ENCODE measurements at regions not wholly inside any gene's neighbourhood (a gene's known extent, or its start where the extent isn't known, plus 50 kb on each side); places are given as distances from the start of the nearest gene placed in this dataset.
"Not testable (repeated sequence)": the region's sequence is repeated elsewhere in the genome, so short reads cannot be mapped to it uniquely, and the experiment has no call there.

DNA sequence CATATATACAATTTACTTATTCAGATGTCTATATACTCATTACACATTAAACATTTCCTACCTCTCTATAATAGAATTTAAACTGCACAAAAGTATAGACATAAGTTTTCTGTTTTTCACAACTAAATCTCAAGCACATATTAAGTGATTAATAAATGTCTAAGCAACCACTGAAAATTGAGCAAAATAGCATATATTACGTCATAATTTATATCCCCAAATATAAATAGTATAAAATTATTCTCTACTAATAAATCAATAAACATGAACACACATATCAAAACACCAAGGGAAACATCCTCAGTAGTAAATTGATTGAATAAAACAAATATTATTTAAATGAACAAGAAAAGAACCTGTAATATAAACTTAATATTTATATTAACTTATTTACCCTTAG, 865.1 kb downstream of the CDH18 start:
- TF ChIP-seq, protein P1, sequence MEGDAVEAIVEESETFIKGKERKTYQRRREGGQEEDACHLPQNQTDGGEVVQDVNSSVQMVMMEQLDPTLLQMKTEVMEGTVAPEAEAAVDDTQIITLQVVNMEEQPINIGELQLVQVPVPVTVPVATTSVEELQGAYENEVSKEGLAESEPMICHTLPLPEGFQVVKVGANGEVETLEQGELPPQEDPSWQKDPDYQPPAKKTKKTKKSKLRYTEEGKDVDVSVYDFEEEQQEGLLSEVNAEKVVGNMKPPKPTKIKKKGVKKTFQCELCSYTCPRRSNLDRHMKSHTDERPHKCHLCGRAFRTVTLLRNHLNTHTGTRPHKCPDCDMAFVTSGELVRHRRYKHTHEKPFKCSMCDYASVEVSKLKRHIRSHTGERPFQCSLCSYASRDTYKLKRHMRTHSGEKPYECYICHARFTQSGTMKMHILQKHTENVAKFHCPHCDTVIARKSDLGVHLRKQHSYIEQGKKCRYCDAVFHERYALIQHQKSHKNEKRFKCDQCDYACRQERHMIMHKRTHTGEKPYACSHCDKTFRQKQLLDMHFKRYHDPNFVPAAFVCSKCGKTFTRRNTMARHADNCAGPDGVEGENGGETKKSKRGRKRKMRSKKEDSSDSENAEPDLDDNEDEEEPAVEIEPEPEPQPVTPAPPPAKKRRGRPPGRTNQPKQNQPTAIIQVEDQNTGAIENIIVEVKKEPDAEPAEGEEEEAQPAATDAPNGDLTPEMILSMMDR (conservative IDR thresholded peaks at IDR 0.05; ENCODE audit: low read length): no peak
- DNase-seq (ENCODE audit: low read depth): no peak
- H3K4me3 ChIP-seq (ENCODE audit: low read length): no peak overlapping the region

DNA sequence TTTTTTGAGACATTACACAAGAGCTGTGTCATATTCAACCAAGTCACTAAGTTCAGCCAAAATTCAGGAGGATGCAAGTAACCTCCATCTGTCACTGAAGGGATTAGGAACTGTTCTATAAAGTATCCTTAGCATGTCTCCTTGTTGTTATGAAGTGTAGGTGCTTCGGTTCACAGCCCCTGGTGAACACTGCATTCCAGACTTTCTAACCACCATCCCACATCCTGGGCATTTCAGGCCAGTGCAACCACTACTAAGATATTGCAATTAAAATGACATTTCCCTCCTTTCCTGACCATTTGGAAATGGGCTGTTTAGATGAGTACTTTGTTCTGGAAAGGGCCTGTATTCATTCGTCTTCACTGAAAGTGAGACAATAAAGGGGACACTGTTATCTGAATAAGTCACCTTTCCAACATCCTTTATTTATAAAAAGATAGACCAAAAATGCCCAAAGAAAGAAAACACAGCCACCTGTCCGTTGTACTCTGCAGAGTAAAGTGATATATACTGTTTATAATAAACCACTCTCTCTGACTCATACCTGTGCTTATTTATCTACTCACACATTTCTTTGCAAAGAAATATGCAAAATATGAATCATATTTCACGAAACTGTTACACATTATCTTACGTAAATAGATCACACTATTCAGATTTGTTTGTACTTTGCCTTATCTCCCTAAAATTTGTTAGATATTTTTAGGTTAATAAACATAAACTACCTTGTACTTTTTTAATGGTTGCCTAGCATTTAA, 861.9 kb downstream of the CDH18 start:
- no peak overlapping the region for H3K4me3 ChIP-seq (ENCODE audit: low read length)
- DNase-seq (ENCODE audit: low read depth): no peak
- TF ChIP-seq, protein P1 (conservative IDR thresholded peaks at IDR 0.05; ENCODE audit: low read length): no peak

DNA sequence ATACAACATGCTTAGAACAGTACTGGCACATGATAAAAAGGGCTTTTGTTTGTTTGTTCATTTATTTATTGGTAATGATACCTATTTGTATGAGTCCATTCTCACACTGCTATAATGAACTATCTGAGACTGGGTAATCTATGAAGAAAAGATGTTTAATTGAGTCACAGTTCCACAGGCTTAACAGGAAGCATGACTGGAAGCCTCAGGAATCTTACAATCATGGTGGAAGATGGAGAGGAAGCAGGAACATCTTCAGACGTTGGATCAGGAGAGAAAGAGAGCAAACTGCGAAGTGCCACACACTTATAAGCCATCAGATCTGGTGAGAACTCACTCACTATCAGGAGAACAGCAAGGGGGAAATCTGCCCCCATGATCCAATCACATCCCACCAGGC, 847.7 kb downstream of the CDH18 start:
- TF ChIP-seq, protein P1 (conservative IDR thresholded peaks at IDR 0.05; ENCODE audit: low read length): no peak
- no peak for DNase-seq (ENCODE audit: low read depth)
- H3K4me3 ChIP-seq (ENCODE audit: low read length): no peak overlapping the region

DNA sequence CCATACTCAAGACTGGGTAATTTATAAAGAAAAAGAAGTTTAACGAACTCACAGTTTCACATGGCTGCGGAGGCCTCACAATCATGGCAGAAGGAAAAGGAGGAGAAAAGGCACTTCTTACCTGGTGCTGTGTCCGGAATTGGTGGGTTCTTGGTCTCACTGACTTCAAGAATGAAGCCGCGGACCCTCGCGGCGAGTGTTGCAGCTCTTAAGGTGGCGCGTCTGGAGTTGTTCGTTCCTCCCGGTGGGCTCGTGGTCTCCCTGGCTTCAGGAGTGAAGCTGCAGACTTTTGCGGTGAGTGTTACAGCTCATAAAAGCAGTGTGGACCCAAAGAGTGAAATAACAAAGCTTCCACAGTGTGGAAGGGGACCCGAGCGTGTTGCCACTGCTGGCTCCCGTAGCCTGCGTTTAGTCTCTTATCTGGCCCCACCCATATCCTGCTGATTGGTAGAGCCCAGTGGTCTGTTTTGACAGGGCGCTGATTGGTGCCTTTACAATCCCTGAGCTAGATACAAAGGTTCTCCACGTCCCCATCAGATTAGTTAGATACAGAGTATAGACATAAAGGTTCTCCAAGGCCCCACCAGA, 846.0 kb downstream of the CDH18 start:
- not testable (repeated sequence) for DNase-seq (ENCODE audit: low read depth); H3K4me3 ChIP-seq (ENCODE audit: low read length)

DNA sequence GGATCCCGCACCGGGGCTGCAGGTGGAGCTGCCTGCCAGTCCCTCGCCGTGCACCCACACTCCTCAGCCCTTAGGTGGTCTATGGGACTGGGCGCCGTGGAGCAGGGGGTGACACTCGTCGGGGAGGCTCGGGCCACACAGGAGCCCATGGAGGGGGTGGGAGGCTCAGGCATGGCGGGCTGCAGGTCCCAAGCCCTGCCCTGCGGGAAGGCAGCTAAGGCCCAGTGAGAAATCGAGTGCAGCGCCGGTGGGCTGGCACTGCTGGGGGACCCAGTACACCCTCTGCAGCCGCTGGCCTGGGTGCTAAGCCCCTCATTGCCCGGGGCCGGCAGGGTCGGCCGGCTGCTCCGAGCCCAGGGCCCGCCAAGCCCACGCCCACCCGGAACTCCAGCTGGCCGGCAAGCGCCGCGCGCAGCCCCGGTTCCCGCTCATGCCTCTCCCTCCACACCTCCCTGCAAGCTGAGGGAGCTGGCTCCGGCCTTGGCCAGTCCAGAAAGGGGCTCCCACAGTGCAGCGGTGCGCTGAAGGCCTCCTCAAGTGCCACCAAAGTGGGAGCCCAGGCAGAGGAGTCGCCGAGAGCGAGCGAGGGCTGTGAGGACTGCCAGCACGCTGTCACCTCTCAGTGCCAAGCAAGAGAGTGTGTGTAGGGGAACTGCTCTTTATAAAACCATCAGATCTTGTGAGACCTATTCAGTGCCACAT, 845.1 kb downstream of the CDH18 start:
- not testable (repeated sequence) for DNase-seq (ENCODE audit: low read depth); H3K4me3 ChIP-seq (ENCODE audit: low read length)

DNA sequence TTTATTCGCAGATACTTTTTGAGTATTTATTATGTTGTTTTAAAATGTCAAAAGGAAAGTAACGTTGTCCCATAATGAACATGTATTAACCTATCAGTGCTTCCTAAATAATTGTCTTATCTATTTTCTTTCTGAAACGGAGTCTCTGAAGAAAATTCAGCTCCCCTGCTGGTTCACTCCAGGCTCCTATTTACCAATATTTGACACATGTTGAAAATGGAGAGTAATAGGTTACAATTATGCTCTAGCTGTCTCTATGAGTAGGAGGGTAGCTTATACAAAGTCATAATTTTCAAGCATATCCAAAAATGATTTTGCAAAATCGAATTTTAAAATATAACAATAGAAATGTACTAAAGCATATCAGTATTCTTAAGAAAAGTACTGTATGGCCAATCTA, 844.1 kb downstream of the CDH18 start:
- H3K4me3 ChIP-seq (ENCODE audit: low read length): no peak overlapping the region
- TF ChIP-seq, protein P1 (conservative IDR thresholded peaks at IDR 0.05; ENCODE audit: low read length): no peak
- no peak for DNase-seq (ENCODE audit: low read depth)

DNA sequence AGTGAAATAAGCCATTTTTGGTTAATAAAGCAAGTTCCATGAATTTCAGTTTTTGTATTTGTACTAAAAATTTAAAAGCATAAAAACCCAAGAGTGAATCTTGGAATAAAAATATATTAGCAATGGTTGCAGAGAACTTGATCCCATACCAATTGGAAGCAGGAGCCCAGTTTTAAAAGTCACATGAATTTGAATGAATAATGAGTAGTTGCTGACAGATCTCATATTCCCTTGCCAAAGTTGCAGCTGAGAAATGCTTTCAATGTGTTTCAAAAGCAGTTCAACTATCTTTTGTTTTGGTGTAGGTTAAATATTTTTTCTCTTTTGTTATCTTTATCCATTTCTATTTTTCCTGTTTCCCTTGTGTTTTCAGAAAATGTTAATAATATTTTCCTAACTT, 818.6 kb downstream of the CDH18 start:
- DNase-seq (ENCODE audit: low read depth): no peak
- no peak overlapping the region for H3K4me3 ChIP-seq (ENCODE audit: low read length)
- TF ChIP-seq, protein P1 (conservative IDR thresholded peaks at IDR 0.05; ENCODE audit: low read length): no peak

DNA sequence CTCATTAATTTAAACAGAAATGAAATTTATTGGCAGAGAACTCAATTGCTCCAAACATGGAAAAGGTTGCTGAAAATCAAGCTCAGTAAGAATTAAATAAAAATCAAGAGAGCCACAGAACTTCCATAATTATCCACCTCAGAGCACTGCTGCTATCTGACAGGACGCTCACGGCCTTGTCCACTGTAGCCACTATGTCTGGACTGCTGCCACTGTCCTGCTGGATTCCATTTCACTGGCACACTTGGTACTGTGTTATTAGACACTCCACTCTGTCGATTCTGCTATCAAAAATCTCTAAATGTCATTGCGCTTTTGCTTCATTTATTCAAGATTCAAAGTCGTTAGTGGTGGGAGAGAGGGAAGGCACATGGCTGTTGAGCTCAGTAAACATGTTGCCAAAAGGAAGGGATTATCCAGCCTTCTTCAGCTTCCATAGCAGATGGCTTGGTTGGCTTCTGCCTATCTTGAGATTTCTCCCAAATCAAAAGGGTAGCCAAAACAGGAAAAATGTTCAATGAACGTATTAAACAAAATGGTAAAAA, 815.0 kb downstream of the CDH18 start:
- TF ChIP-seq, protein P1 (conservative IDR thresholded peaks at IDR 0.05; ENCODE audit: low read length): no peak
- H3K4me3 ChIP-seq (ENCODE audit: low read length): no peak overlapping the region
- DNase-seq (ENCODE audit: low read depth): no peak

Data from AG10803 (cell line).